ENCODE measurements at regions not wholly inside any gene's neighbourhood (a gene's known extent, or its start where the extent isn't known, plus 50 kb on each side); places are given as distances from the start of the nearest gene placed in this dataset.
"Not testable (repeated sequence)": the region's sequence is repeated elsewhere in the genome, so short reads cannot be mapped to it uniquely, and the experiment has no call there.

- DNase-seq (ENCODE audit: low spot score): no peak
Observed at GRCh38 chr11:110514967-110515366, 85.2 kb downstream of the FDX1 start.

DNA sequence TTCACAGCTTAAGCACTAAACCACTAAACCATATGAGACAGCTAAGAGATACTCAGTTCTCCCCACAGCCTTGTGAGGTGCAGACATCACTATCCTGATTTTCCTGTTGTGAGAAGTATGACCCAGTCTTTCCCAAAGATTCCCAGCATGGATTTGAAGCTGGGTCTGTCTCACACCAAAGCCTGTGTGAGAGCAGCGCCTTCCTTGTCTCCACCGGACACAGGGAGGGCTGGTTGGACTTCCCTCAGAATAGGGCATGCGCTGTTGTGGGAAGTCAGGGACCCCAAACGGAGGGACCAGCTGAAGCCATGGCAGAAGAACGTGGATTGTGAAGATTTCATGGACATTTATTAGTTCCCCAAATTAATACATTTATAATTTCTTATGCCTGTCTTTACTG is 87.6 kb downstream of the FDX1 start:
- DNase-seq (ENCODE audit: low spot score): not testable (repeated sequence)

GRCh38 chr11:110518809-110519514 is 89.2 kb downstream of the FDX1 start:
- DNase-seq (ENCODE audit: low spot score): no peak

DNA sequence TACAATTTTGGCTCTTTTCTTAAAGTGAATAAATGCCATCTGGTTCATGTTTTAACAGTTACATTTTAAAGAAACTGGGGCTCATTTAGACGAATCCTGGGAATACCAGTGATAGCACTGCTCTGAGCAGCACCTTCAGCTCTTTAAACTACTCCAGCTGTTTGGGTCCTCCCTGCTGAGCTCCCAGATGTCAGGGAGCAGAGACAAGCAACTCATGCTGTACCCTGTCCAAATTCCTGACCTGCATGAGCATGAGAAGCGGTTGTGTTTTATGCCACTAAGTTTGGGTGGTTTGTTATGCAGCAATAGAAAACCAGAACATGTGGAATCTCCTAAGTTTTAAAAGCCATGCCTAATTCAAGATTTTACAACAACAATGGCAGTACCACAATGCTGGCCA is 90.0 kb downstream of the FDX1 start:
- DNase-seq (ENCODE audit: low spot score): no peak

- DNase-seq (ENCODE audit: low spot score): no peak
Observed at GRCh38 chr11:110522471-110522870, 92.7 kb downstream of the FDX1 start.

DNA sequence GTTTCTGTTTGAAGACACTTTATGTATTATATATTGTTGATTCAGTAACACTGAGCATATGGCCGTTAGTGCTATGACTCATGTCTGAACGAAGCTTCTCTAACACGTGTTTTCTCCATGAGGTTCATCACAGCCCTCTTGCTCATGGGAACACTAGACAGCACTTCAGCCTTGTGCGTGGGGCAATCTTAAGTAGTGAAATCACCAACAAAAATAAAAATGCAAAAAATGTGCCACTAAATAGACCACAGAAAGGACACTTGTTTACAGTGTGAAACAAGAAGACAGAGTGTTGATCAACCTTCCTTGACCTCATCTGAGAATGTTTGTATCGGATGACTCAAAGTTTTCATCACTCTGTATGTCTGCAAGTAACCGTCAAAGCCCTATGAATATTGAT is 94.5 kb downstream of the FDX1 start:
- DNase-seq (ENCODE audit: low spot score): peak; percentile 45

DNA sequence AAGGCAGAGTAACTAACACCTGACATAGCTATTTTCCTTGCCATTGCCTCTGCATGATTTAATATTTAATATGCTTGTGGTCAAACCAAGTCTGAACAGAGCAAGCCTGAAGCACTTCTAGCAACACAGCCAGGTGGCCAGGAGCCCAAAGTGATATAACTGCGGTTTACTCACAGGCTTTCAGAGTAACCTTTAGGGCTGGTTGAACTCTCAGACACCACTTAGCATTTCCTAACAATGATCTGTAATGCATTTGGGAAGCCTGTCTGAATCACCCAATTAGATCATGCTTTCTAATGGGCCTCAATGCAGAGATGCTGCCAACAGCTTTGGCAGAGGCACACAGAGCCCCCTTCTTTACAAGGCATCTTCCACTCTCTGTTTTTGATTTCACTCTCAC is 96.1 kb downstream of the FDX1 start:
- no peak for DNase-seq (ENCODE audit: low spot score)

DNA sequence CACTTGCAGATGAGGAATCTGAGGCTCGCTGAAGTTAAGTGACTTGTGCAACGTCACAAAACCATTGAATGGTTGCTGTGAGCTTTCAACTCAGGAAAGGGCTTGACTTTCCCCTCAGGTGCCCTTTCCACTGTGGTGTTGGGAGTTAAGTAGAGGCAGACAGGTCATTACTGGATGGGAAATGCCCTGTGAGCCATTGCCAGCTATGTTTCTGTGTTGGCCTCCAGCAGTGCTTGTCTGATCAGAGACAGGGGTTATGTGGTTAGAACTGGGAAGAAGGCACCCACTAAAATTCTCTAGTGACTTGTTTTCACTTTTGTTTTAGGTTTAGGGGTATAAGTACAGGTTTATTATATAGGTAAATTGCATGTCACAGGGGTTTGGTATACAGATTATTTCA is 96.6 kb downstream of the FDX1 start:
- DNase-seq (ENCODE audit: low spot score): no peak
